B cell (primary cell): ENCODE measurements at regions not wholly inside any gene's neighbourhood (a gene's known extent, or its start where the extent isn't known, plus 50 kb on each side); places are given as distances from the start of the nearest gene placed in this dataset.

ENCODE experiments used
- ATAC-seq: fragments of 200-7000 bp; cut with Tn5 transposase; one replicate; pipeline ENCODE4 v1.10.0; 2021; ENCODE audit warnings: low read depth, mild to moderate bottlenecking, moderate number of reproducible peaks, moderate library complexity
- CTCF ChIA-PET: fragments of 350-600 bp; sonication (Branson Sonifier 250); formaldehyde crosslinking; loops from one replicate; lab custom pipeline; 2021; ENCODE audit warnings: antibody characterized with exemption, inconsistent platforms; lab: Charles Lee
- POLR2A ChIA-PET: fragments of 350-600 bp; sonication (Branson Sonifier 250); formaldehyde crosslinking; loops from one replicate; lab custom pipeline; 2021; ENCODE audit warnings: antibody characterized with exemption; lab: Charles Lee
- DNase-seq: peaks from one replicate; pipeline ENCODE4 v3.0.0; 2013
- H2AFZ ChIP-seq: 2 replicates; pipeline ENCODE4 v1.6.1; 2012; ENCODE audit warnings: mild to moderate bottlenecking, low read depth, low read length; ENCODE audit not compliant: insufficient read depth, poor library complexity, severe bottlenecking
- H3K27ac ChIP-seq, 2 donors: 1 replicate in 1 of 2; 2 replicates in 1 of 2; pipeline ENCODE4 v1.5.1; 2012 to 2013; ENCODE audit warnings: low read length in 2 of 2, mild to moderate bottlenecking in 2 of 2, moderate library complexity in 1 of 2
- H3K27me3 ChIP-seq, 4 experiments: fragments of 200-600 bp in 1 of 4; sonication (generic) in 1 of 4; replicated peaks in 1 of 4; 1 replicate in 2 of 4; 2 replicates in 2 of 4; pipeline versions ENCODE4 v1.6.1 to v1.7.0; 2013 to 2016; ENCODE audit warnings: low read length in 3 of 4, mild to moderate bottlenecking in 2 of 4, mixed read lengths in 1 of 4, moderate library complexity in 1 of 4; ENCODE audit not compliant: insufficient read depth in 4 of 4, control insufficient read depth in 3 of 4; ENCODE audit errors: control extremely low read depth in 1 of 4
- H3K36me3 ChIP-seq, 2 experiments: replicated peaks in 1 of 2; 1 replicate in 1 of 2; 2 replicates in 1 of 2; pipeline versions ENCODE4 v1.6.1 to v1.7.1; 2013; ENCODE audit warnings: low read length in 1 of 2; ENCODE audit not compliant: insufficient read depth in 2 of 2, control insufficient read depth in 1 of 2; ENCODE audit errors: control extremely low read depth in 1 of 2, extremely low read depth in 1 of 2
- H3K4me1 ChIP-seq, 2 donors: fragments of 200-600 bp in 1 of 2; sonication (generic) in 1 of 2; 1 replicate in 1 of 2; 2 replicates in 1 of 2; pipeline versions ENCODE4 v1.5.1 to v1.6.1; 2013 to 2017; ENCODE audit warnings: low read length in 2 of 2; ENCODE audit not compliant: control insufficient read depth in 2 of 2, insufficient read depth in 2 of 2
- H3K4me2 ChIP-seq: replicated peaks from 2 replicates; pipeline ENCODE3; 2012; ENCODE audit warnings: mild to moderate bottlenecking, low read depth, low read length; ENCODE audit not compliant: poor library complexity, severe bottlenecking
- H3K4me3 ChIP-seq, 5 experiments: fragments of 200-600 bp in 1 of 5; sonication (generic) in 1 of 5; 1 replicate in 3 of 5; 2 replicates in 2 of 5; pipeline versions ENCODE4 v1.5.1 to v1.7.0; 2011 to 2016; ENCODE audit warnings: low read length in 4 of 5, mild to moderate bottlenecking in 4 of 5, low read depth in 2 of 5, control low read depth in 1 of 5, moderate library complexity in 1 of 5; ENCODE audit not compliant: insufficient read depth in 1 of 5; ENCODE audit errors: control extremely low read depth in 1 of 5, extremely low read depth in 1 of 5
- H3K79me2 ChIP-seq: fragments of 200-600 bp; sonication (generic); one replicate; pipeline ENCODE4 v1.6.0; 2016; ENCODE audit warnings: low read length; ENCODE audit not compliant: control insufficient read depth, insufficient read depth
- H3K9ac ChIP-seq: fragments of 200-600 bp; sonication (generic); 2 replicates; pipeline ENCODE4 v1.6.1; 2017; ENCODE audit warnings: mild to moderate bottlenecking, low read length, moderate library complexity
- H3K9me3 ChIP-seq, 3 donors: one replicate each; pipeline versions ENCODE4 v1.6.1 to v1.7.1; 2013; ENCODE audit warnings: low read length in 2 of 3; ENCODE audit not compliant: control insufficient read depth in 2 of 3, insufficient read depth in 1 of 3; ENCODE audit errors: control extremely low read depth in 1 of 3
- H4K20me1 ChIP-seq: 2 replicates; pipeline ENCODE4 v1.6.0; 2012; ENCODE audit warnings: mild to moderate bottlenecking, low read length; ENCODE audit not compliant: insufficient read depth, control insufficient read depth, poor library complexity, severe bottlenecking
- H3K27ac Mint-ChIP-seq: one replicate; pipeline ENCODE4 v1.8.0; 2021; ENCODE audit warnings: mixed read lengths
- H3K27me3 Mint-ChIP-seq: one replicate; pipeline ENCODE4 v1.8.0; 2021; ENCODE audit warnings: mixed read lengths
- H3K4me1 Mint-ChIP-seq: one replicate; pipeline ENCODE4 v1.8.0; 2021; ENCODE audit warnings: mixed read lengths
- H3K4me3 Mint-ChIP-seq: one replicate; pipeline ENCODE4 v1.8.0; 2021; ENCODE audit warnings: mixed read lengths
- H3K9me3 Mint-ChIP-seq: one replicate; pipeline ENCODE4 v1.8.0; 2022; ENCODE audit warnings: mixed read lengths; ENCODE audit not compliant: insufficient read depth
- CTCF ChIP-seq: fragments of 200-600 bp; IDR thresholded peaks from one replicate; pipeline ENCODE4 v1.8.0; 2022; ENCODE audit warnings: antibody characterized with exemption, mild to moderate bottlenecking
- EZH2 ChIP-seq: IDR thresholded peaks from 2 replicates; pipeline ENCODE4 v1.6.1; 2012; ENCODE audit warnings: borderline replicate concordance, low read depth, mild to moderate bottlenecking, moderate library complexity, low read length; ENCODE audit not compliant: insufficient read depth, poor library complexity, severe bottlenecking
- WGBS: methylation state at CpG from one replicate; pipeline ENCODE4 v1.1.5; 2013; ENCODE audit warnings: missing lambda C conversion rate; ENCODE audit not compliant: insufficient coverage; 5-methylcytosine and 5-hydroxymethylcytosine counted together
- intact Hi-C: fragments of 100-400 bp; cut with micrococcal nuclease; formaldehyde crosslinking; loops from one replicate; pipeline ENCODE4 v1.10.0; 2022

- H3K27me3 Mint-ChIP-seq = no peaks in the 10 kb centered on the region
- H3K36me3 ChIP-seq = no peaks in the 10 kb centered on the region
- H4K20me1 ChIP-seq = no peaks in the 10 kb centered on the region
- 40% methylated on average over 1 of the region's 2 CpGs for WGBS
- H3K9ac ChIP-seq = no peak overlapping the region
- H3K9me3 Mint-ChIP-seq = peaks cover 2% of the 10 kb centered on the region
- H3K27ac Mint-ChIP-seq = no peak overlapping the region
- ChIA-PET CTCF (no interaction called here), POLR2A (no interaction called here)
- H3K79me2 ChIP-seq = no peaks in the 10 kb centered on the region
- H3K9me3 ChIP-seq = peaks cover 0 to 15% (median 0%) of the 10 kb centered on the region in 3 donors
- H3K4me3 ChIP-seq = no peak overlapping the region
- H3K27me3 ChIP-seq = no peaks in the 10 kb centered on the region
- no peak overlapping the region for H2AFZ ChIP-seq
- H3K4me3 Mint-ChIP-seq = no peak overlapping the region
- no peaks in the 10 kb centered on the region for H3K4me1 ChIP-seq
- no peak for DNase-seq
- TF ChIP-seq EZH2 = no peak
- no peak for TF ChIP-seq CTCF
- H3K27ac ChIP-seq = no peak overlapping the region
- no peak overlapping the region for H3K4me2 ChIP-seq
- no peaks in the 10 kb centered on the region for H3K4me1 Mint-ChIP-seq
- intact Hi-C loops = no loop called here
- ATAC-seq = no peak
Observed at GRCh38 chr6:128768187-128768586, 114.8 kb upstream of the LAMA2 start.

- WGBS = 80% methylated on average over 1 of the region's 1 CpG
- Histone ChIP-seq H4K20me1 (no peaks in the 10 kb centered on the region), H3K79me2 (no peaks in the 10 kb centered on the region), H3K27me3 (no peaks in the 10 kb centered on the region), H3K4me3 (no peak overlapping the region), H3K36me3 (no peaks in the 10 kb centered on the region), H3K9me3 (peaks cover 0 to 15% (median 0%) of the 10 kb centered on the region in 3 donors), H3K4me2 (no peak overlapping the region), H3K27ac (no peak overlapping the region), H3K4me1 (no peaks in the 10 kb centered on the region), H3K9ac (no peak overlapping the region), H2AFZ (no peak overlapping the region)
- ChIA-PET POLR2A (no interaction called here), CTCF (no interaction called here)
- Mint-ChIP-seq H3K4me3 (no peak overlapping the region), H3K27me3 (no peaks in the 10 kb centered on the region), H3K9me3 (peaks cover 2% of the 10 kb centered on the region), H3K27ac (no peak overlapping the region), H3K4me1 (no peaks in the 10 kb centered on the region)
- ATAC-seq (no peak), DNase-seq (no peak)
- intact Hi-C loops = no loop called here
- TF ChIP-seq EZH2 (no peak), CTCF (no peak)
Observed at GRCh38 chr6:128767705-128768104, 115.2 kb upstream of the LAMA2 start.
